GM23338 (cell line): ENCODE measurements at regions not wholly inside any gene's neighbourhood (a gene's known extent, or its start where the extent isn't known, plus 50 kb on each side); places are given as distances from the start of the nearest gene placed in this dataset.

ENCODE experiments used
- ATAC-seq: fragments of 200-7000 bp; cut with Tn5 transposase; 3 replicates; pipeline ENCODE4 v1.9.1; 2020
- DNase-seq: peaks from one replicate; pipeline ENCODE4 v3.0.0-alpha.2; 2015; ENCODE audit warnings: low spot score
- H2AFZ ChIP-seq: fragments of 200-600 bp; sonication (generic); 2 replicates; pipeline ENCODE4 v1.8.0; 2016; ENCODE audit warnings: antibody characterized with exemption, mild to moderate bottlenecking, moderate library complexity
- H3F3A ChIP-seq: fragments of 200-600 bp; sonication (generic); replicated peaks from 2 replicates; pipeline ENCODE4 v1.8.0; 2017; ENCODE audit warnings: antibody characterized with exemption, mixed run types, low read depth
- H3K27ac ChIP-seq: fragments of 200-600 bp; sonication (generic); 2 replicates; pipeline ENCODE4 v1.6.1; 2016; ENCODE audit warnings: low read depth
- H3K27me3 ChIP-seq: fragments of 200-600 bp; sonication (generic); 2 replicates; pipeline ENCODE4 v1.8.0; 2016; ENCODE audit warnings: mild to moderate bottlenecking, mixed run types, moderate library complexity; ENCODE audit not compliant: insufficient read depth
- H3K36me3 ChIP-seq: fragments of 200-600 bp; sonication (generic); 2 replicates; pipeline ENCODE4 v1.8.0; 2016; ENCODE audit warnings: mild to moderate bottlenecking; ENCODE audit not compliant: insufficient read depth
- H3K4me1 ChIP-seq: fragments of 200-600 bp; sonication (generic); 2 replicates; pipeline ENCODE4 v1.8.0; 2016; ENCODE audit warnings: mild to moderate bottlenecking, moderate library complexity; ENCODE audit not compliant: insufficient read depth
- H3K4me2 ChIP-seq: fragments of 200-600 bp; sonication (generic); 2 replicates; pipeline ENCODE4 v1.7.1; 2017; ENCODE audit warnings: mixed run types
- H3K4me3 ChIP-seq: fragments of 200-600 bp; sonication (generic); 2 replicates; pipeline ENCODE4 v1.6.1; 2016; ENCODE audit warnings: mixed run types
- H3K79me2 ChIP-seq: fragments of 200-600 bp; sonication (generic); replicated peaks from 2 replicates; pipeline ENCODE4 v1.8.0; 2017; ENCODE audit warnings: mild to moderate bottlenecking; ENCODE audit not compliant: insufficient read depth
- H3K9me2 ChIP-seq: fragments of 200-600 bp; sonication (generic); 2 replicates; pipeline ENCODE4 v1.8.0; 2017; ENCODE audit not compliant: insufficient read depth
- H4K20me1 ChIP-seq: fragments of 200-600 bp; sonication (generic); replicated peaks from 2 replicates; pipeline ENCODE4 v1.8.0; 2017; ENCODE audit warnings: mild to moderate bottlenecking; ENCODE audit not compliant: insufficient read depth
- H3K27ac Mint-ChIP-seq: 2 replicates; pipeline ENCODE4 v1.8.0; 2020; ENCODE audit warnings: inconsistent platforms, mild to moderate bottlenecking, moderate library complexity, mixed read lengths
- H3K27me3 Mint-ChIP-seq: 3 replicates; pipeline ENCODE4 v1.8.0; 2022; ENCODE audit warnings: low read depth, mild to moderate bottlenecking, moderate library complexity, mixed read lengths, inconsistent platforms; ENCODE audit not compliant: insufficient read depth, poor library complexity
- H3K36me3 Mint-ChIP-seq: 3 replicates; pipeline ENCODE4 v1.8.0; 2021; ENCODE audit warnings: low read depth, mild to moderate bottlenecking, inconsistent platforms, moderate library complexity, mixed read lengths
- H3K4me1 Mint-ChIP-seq: 3 replicates; pipeline ENCODE4 v1.8.0; 2020; ENCODE audit warnings: mild to moderate bottlenecking, inconsistent platforms, mixed read lengths
- H3K4me3 Mint-ChIP-seq: 3 replicates; pipeline ENCODE4 v1.8.0; 2021; ENCODE audit warnings: moderate library complexity, mild to moderate bottlenecking, inconsistent platforms, mixed read lengths
- H3K9me3 Mint-ChIP-seq: 3 replicates; pipeline ENCODE4 v1.8.0; 2020; ENCODE audit warnings: moderate library complexity, mild to moderate bottlenecking, inconsistent platforms, mixed read lengths
- CREB1 ChIP-seq: fragments of 250-450 bp; sonication (Bioruptor Pico); IDR thresholded peaks from 2 replicates; pipeline ENCODE4 v1.5.0; 2020; ENCODE audit warnings: low read depth, mild to moderate bottlenecking, moderate library complexity
- EZH2 ChIP-seq: fragments of 200-600 bp; sonication (generic); IDR thresholded peaks from one replicate; pipeline ENCODE4 v1.8.0; 2017; ENCODE audit warnings: antibody characterized with exemption, mild to moderate bottlenecking, low read depth; ENCODE audit not compliant: unreplicated experiment
- EZH2phosphoT487 ChIP-seq: fragments of 200-600 bp; sonication (generic); IDR thresholded peaks from one replicate; pipeline ENCODE4 v1.8.1; 2018; ENCODE audit warnings: antibody characterized with exemption; ENCODE audit not compliant: unreplicated experiment
- JUNB ChIP-seq: IDR thresholded peaks from one replicate; pipeline ENCODE4 v1.6.1; 2016; ENCODE audit warnings: antibody characterized with exemption; ENCODE audit not compliant: unreplicated experiment
- NANOG ChIP-seq: IDR thresholded peaks from 2 replicates; pipeline ENCODE4 v1.6.1; 2016; ENCODE audit warnings: antibody characterized with exemption, borderline replicate concordance
- POLR2AphosphoS5 ChIP-seq: IDR thresholded peaks from 2 replicates; pipeline ENCODE4 v1.6.1; 2016; ENCODE audit warnings: antibody characterized with exemption, low read depth
- ZNF114 ChIP-seq: fragments of 250-450 bp; sonication (Bioruptor Pico); IDR thresholded peaks from 2 replicates; pipeline ENCODE4 v1.5.0; 2020; ENCODE audit warnings: mild to moderate bottlenecking, moderate library complexity
- ZNF331 ChIP-seq: fragments of 250-450 bp; sonication (Bioruptor Pico); IDR thresholded peaks from 2 replicates; pipeline ENCODE4 v1.5.0; 2020; ENCODE audit warnings: low read depth, mild to moderate bottlenecking, moderate library complexity
- TF ChIP-seq, protein P1 (sequence below): fragments of 250-450 bp; sonication (Bioruptor Pico); IDR thresholded peaks from 2 replicates; pipeline ENCODE4 v1.5.0; 2020; ENCODE audit warnings: mild to moderate bottlenecking, moderate library complexity

DNA sequence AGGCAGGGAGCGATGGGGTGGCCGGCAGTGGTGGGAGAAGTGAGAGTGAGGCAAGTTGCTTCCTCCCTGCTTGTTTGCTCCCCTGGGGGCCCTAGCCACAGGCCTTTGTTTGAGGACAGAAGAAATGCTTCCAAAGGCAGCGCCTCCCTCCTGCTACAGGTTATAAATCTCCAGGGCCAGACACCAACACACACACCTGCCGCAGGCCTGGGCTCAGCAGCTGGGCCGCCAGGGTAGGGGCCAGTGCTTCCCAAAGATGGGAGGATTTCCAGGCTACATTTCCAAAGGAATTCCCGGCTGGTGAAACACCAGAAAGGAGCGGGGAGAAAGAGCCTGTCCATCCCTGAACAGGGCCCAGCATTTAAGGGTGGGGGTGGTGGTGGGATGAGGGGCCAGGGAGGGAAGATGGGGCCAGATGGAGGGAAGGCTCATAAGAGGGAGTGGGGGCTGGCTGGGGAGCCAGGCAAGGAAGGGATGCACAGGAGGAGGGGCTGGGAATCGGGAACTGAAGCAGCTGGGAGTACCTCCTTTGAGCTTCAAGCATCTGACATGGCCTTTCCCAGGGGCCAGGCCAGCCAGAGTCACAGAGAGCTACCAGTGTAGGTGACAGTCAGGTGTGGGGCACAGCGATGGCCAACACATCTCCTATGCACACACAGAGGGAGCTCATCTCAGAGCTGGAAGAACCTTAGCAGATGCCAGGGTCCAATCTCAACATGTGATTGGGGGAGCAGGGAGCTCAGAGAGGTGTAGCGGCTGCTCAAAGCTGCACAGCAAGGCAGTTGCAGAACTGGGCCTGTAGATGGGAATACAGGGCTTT is 143.9 kb downstream of the PJA1 start:
- Histone ChIP-seq H3K27me3 (no peaks in the 10 kb centered on the region), H3K4me1 (peaks cover 6% of the 10 kb centered on the region; the same call in 1 of the 2 replicates), H3K4me2 (no peak overlapping the region), H3K27ac (no peak overlapping the region), H3K4me3 (no peak overlapping the region), H3K79me2 (no peaks in the 10 kb centered on the region), H3K36me3 (no peaks in the 10 kb centered on the region), H3K9me2 (no peaks in the 10 kb centered on the region), H4K20me1 (no peaks in the 10 kb centered on the region), H3F3A (no peaks in the 10 kb centered on the region), H2AFZ (peak overlapping the region; percentile 14; the same call in 1 of the 2 replicates)
- peak; percentile 20 for DNase-seq
- TF ChIP-seq JUNB (no peak), CREB1 (no peak), EZH2 (no peak), NANOG (no peak), ZNF114 (CRISPR knock-in tag) (no peak), EZH2phosphoT487 (no peak), ZNF331 (CRISPR knock-in tag) (no peak), POLR2AphosphoS5 (no peak)
- TF ChIP-seq, protein P1, sequence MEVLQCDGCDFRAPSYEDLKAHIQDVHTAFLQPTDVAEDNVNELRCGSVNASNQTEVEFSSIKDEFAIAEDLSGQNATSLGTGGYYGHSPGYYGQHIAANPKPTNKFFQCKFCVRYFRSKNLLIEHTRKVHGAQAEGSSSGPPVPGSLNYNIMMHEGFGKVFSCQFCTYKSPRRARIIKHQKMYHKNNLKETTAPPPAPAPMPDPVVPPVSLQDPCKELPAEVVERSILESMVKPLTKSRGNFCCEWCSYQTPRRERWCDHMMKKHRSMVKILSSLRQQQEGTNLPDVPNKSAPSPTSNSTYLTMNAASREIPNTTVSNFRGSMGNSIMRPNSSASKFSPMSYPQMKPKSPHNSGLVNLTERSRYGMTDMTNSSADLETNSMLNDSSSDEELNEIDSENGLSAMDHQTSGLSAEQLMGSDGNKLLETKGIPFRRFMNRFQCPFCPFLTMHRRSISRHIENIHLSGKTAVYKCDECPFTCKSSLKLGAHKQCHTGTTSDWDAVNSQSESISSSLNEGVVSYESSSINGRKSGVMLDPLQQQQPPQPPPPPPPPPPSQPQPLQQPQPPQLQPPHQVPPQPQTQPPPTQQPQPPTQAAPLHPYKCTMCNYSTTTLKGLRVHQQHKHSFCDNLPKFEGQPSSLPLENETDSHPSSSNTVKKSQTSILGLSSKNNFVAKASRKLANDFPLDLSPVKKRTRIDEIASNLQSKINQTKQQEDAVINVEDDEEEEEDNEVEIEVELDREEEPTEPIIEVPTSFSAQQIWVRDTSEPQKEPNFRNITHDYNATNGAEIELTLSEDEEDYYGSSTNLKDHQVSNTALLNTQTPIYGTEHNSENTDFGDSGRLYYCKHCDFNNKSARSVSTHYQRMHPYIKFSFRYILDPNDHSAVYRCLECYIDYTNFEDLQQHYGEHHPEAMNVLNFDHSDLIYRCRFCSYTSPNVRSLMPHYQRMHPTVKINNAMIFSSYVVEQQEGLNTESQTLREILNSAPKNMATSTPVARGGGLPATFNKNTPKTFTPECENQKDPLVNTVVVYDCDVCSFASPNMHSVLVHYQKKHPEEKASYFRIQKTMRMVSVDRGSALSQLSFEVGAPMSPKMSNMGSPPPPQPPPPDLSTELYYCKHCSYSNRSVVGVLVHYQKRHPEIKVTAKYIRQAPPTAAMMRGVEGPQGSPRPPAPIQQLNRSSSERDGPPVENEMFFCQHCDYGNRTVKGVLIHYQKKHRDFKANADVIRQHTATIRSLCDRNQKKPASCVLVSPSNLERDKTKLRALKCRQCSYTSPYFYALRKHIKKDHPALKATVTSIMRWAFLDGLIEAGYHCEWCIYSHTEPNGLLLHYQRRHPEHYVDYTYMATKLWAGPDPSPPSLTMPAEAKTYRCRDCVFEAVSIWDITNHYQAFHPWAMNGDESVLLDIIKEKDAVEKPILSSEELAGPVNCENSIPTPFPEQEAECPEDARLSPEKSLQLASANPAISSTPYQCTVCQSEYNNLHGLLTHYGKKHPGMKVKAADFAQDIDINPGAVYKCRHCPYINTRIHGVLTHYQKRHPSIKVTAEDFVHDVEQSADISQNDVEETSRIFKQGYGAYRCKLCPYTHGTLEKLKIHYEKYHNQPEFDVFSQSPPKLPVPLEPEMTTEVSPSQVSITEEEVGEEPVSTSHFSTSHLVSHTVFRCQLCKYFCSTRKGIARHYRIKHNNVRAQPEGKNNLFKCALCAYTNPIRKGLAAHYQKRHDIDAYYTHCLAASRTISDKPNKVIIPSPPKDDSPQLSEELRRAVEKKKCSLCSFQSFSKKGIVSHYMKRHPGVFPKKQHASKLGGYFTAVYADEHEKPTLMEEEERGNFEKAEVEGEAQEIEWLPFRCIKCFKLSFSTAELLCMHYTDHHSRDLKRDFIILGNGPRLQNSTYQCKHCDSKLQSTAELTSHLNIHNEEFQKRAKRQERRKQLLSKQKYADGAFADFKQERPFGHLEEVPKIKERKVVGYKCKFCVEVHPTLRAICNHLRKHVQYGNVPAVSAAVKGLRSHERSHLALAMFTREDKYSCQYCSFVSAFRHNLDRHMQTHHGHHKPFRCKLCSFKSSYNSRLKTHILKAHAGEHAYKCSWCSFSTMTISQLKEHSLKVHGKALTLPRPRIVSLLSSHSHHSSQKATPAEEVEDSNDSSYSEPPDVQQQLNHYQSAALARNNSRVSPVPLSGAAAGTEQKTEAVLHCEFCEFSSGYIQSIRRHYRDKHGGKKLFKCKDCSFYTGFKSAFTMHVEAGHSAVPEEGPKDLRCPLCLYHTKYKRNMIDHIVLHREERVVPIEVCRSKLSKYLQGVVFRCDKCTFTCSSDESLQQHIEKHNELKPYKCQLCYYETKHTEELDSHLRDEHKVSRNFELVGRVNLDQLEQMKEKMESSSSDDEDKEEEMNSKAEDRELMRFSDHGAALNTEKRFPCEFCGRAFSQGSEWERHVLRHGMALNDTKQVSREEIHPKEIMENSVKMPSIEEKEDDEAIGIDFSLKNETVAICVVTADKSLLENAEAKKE (CRISPR knock-in tag) = no peak
- H3K27me3 Mint-ChIP-seq = peaks cover 8% of the 10 kb centered on the region
- H3K27ac Mint-ChIP-seq = no peak overlapping the region
- H3K4me1 Mint-ChIP-seq = peaks cover 6% of the 10 kb centered on the region; the same call in 2 of the 3 replicates
- ATAC-seq = peak; percentile 73
- H3K4me3 Mint-ChIP-seq = no peak overlapping the region
- no peaks in the 10 kb centered on the region for H3K9me3 Mint-ChIP-seq
- H3K36me3 Mint-ChIP-seq = no peaks in the 10 kb centered on the region
